K562 (cell line): ENCODE measurements at regions not wholly inside any gene's neighbourhood (a gene's known extent, or its start where the extent isn't known, plus 50 kb on each side); places are given as distances from the start of the nearest gene placed in this dataset.

Source experiments
- BRF1 ChIP-seq: IDR thresholded peaks from 3 replicates; pipeline ENCODE4 v1.6.1; 2011; ENCODE audit warnings: borderline replicate concordance, mild to moderate bottlenecking; ENCODE audit not compliant: insufficient read length; ENCODE audit errors: extremely low read depth
- DIDO1 ChIP-seq: fragments of 450-650 bp; IDR thresholded peaks from 2 replicates; pipeline ENCODE4 v1.6.1; 2016; ENCODE audit warnings: low read depth, missing biosample characterization, missing genetic modification characterization
- FOXK2 ChIP-seq, 2 experiments: fragments of 450-650 bp; IDR thresholded peaks in 1 of 2; conservative IDR thresholded peaks in 1 of 2; 2 replicates each; pipeline ENCODE4 v1.6.1; 2016; ENCODE audit warnings: low read depth in 2 of 2, mild to moderate bottlenecking in 1 of 2
- HOXB6 ChIP-seq: fragments of 250-450 bp; sonication (Bioruptor Pico); IDR thresholded peaks from 2 replicates; pipeline ENCODE4 v1.5.1; 2022; ENCODE audit warnings: mild to moderate bottlenecking, borderline replicate concordance
- MAFF ChIP-seq: IDR thresholded peaks from 2 replicates; pipeline ENCODE4 v1.6.1; 2012; ENCODE audit warnings: low read length, improper control_type of control experiment
- MIER1 ChIP-seq: fragments of 450-650 bp; IDR thresholded peaks from 2 replicates; pipeline ENCODE4 v1.6.1; 2016; ENCODE audit warnings: antibody characterized with exemption, mild to moderate bottlenecking, low read depth
- ZNF23 ChIP-seq: fragments of 250-450 bp; sonication (Bioruptor Pico); IDR thresholded peaks from 2 replicates; pipeline ENCODE4 v1.4.0; 2020; ENCODE audit warnings: mild to moderate bottlenecking
- ZNF41 ChIP-seq: fragments of 250-450 bp; sonication (Bioruptor Pico); conservative IDR thresholded peaks from 2 replicates; pipeline ENCODE4 v1.4.0; 2020; ENCODE audit warnings: mild to moderate bottlenecking
- ZNF512 ChIP-seq: IDR thresholded peaks from 2 replicates; pipeline ENCODE4 v1.6.1; 2016; ENCODE audit warnings: missing genetic modification characterization, missing compliant biosample characterization
- TF ChIP-seq, protein P1 (sequence below): fragments of 450-650 bp; IDR thresholded peaks from 2 replicates; pipeline ENCODE4 v1.6.1; 2016; ENCODE audit warnings: low read depth, mild to moderate bottlenecking, moderate library complexity
- TF ChIP-seq, protein P2 (sequence below), 3 experiments: IDR thresholded peaks in 2 of 3; conservative IDR thresholded peaks in 1 of 3; 2 replicates each; pipeline ENCODE4 v1.5.1; 2011 to 2012; ENCODE audit warnings: low read length in 3 of 3, mild to moderate bottlenecking in 3 of 3, control low read depth in 2 of 3, improper control_type of control experiment in 1 of 3, inconsistent platforms in 1 of 3, low read depth in 1 of 3, mixed read lengths in 1 of 3, moderate library complexity in 1 of 3; ENCODE audit not compliant: insufficient read depth in 2 of 3

DNA sequence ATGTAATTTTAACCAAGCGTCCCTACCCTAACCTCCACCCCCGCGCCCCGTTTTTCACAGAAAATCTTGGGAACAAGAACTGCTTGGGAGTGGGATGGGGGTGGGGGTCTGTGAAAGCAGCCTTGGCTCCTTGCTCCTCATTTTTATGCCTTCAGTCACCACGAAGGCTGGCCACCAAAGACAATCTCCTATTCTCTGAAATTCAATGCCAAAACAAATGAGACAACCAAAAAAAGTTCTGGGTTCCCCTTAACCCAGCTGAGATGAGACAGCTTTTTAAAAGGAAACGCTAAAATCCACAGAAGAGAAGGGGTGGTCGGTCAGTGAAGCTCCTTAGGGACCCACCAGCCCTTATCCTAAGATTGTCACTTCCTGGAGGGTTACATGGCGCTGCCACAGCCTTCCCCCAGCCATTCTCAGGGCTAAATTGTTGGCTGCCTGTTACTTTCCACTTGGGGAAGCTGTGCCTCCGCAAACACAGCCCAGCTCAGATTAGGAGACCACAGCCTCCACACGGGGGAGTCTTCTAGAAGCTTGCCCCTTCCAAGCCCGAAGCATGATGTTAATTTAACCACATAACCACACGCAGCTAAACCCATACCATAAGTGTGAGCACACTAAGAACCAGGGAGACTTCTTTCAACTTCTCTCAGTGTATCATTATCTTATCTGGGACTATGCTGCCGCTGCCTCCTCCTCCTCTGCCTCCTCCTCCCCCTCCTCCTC is 136.3 kb downstream of the FOXD1 start (continued):
- TF ChIP-seq, protein P1, sequence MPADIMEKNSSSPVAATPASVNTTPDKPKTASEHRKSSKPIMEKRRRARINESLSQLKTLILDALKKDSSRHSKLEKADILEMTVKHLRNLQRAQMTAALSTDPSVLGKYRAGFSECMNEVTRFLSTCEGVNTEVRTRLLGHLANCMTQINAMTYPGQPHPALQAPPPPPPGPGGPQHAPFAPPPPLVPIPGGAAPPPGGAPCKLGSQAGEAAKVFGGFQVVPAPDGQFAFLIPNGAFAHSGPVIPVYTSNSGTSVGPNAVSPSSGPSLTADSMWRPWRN: peak; percentile 53; the same call in 1 of the 2 replicates
- no peak for TF ChIP-seq MAFF
- TF ChIP-seq, protein P2, sequence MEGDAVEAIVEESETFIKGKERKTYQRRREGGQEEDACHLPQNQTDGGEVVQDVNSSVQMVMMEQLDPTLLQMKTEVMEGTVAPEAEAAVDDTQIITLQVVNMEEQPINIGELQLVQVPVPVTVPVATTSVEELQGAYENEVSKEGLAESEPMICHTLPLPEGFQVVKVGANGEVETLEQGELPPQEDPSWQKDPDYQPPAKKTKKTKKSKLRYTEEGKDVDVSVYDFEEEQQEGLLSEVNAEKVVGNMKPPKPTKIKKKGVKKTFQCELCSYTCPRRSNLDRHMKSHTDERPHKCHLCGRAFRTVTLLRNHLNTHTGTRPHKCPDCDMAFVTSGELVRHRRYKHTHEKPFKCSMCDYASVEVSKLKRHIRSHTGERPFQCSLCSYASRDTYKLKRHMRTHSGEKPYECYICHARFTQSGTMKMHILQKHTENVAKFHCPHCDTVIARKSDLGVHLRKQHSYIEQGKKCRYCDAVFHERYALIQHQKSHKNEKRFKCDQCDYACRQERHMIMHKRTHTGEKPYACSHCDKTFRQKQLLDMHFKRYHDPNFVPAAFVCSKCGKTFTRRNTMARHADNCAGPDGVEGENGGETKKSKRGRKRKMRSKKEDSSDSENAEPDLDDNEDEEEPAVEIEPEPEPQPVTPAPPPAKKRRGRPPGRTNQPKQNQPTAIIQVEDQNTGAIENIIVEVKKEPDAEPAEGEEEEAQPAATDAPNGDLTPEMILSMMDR (IDR thresholded peaks at IDR 0.05 in 2 of 3, conservative IDR thresholded peaks at IDR 0.05 in 1 of 3; ENCODE audit: insufficient read depth in 2 of 3, low read depth in 1 of 3, low read length in 3 of 3): peak; percentile 29 to 83 (median 51); a peak in 4 of 6 replicates
- TF ChIP-seq MIER1: no peak
- TF ChIP-seq FOXK2 (conservative IDR thresholded peaks at IDR 0.05 in 1 of 2, IDR thresholded peaks at IDR 0.05 in 1 of 2; ENCODE audit: low read depth in 2 of 2): no peak
- no peak for TF ChIP-seq ZNF23
- TF ChIP-seq DIDO1 (tag): no peak
- no peak for TF ChIP-seq BRF1
- TF ChIP-seq HOXB6 (CRISPR knock-in tag): no peak
- TF ChIP-seq ZNF512 (tag): no peak
- TF ChIP-seq ZNF41 (CRISPR knock-in tag): no peak
